Breast epithelium (tissue), 3 donors: ENCODE measurements at regions not wholly inside any gene's neighbourhood (a gene's known extent, or its start where the extent isn't known, plus 50 kb on each side); places are given as distances from the start of the nearest gene placed in this dataset.

ENCODE experiments used
- POLR2A ChIP-seq: fragments of 450-650 bp; IDR thresholded peaks from one replicate; pipeline ENCODE4 v1.6.1; 2016; ENCODE audit warnings: antibody characterized with exemption, mild to moderate bottlenecking, moderate library complexity
- POLR2AphosphoS5 ChIP-seq, 3 donors: sonication (generic); formaldehyde crosslinking; IDR thresholded peaks; one replicate each; pipeline ENCODE4 v1.6.1; 2017; ENCODE audit warnings: antibody characterized with exemption in 3 of 3

DNA sequence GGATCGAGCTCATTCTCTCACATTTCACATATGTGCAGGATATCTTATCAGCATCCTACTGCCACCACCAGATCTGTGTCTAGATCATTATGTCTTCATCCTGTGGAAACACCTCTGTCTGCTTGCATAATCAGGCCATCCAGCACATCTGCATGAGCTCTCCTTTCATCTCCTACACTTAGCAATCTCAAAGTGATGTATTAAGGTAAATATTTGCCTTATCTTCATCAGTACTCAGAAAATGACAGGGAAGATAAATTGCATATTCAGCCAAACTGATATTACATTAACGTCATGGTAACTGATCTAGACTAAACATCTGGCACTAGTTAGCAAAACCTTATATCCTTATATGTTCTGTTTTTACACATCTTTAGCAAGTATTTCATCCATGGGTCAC, 207.3 kb upstream of the PABPC4L start:
- TF ChIP-seq POLR2A (no peak), POLR2AphosphoS5 (IDR thresholded peaks at IDR 0.05) (no peak)
